HT1080 (cell line): ENCODE measurements at regions not wholly inside any gene's neighbourhood (a gene's known extent, or its start where the extent isn't known, plus 50 kb on each side); places are given as distances from the start of the nearest gene placed in this dataset.

Experiments
- DNase-seq: peaks from one replicate; pipeline ENCODE4 v3.0.0-alpha.2; 2015; ENCODE audit warnings: low read depth

DNA sequence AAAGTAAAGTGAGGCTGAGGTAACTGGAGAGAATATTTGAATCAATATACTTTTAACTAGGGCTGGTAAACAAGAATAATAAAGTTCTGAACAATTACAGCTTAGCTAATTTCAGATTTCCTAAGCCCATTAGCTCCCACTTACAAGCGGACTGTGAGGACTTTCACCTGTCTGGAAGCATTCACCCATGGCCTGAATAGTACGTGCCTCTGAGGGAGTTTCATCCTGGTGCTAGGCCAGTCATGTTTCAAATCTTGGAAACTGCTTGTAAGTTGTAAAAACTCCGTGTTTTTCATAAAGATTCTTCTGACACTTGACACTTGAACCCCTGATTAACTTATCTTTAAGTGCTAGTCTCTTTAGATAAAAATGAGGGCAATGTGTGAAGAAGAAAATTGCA is 975.2 kb upstream of the GHITM start:
- DNase-seq: no peak

DNA sequence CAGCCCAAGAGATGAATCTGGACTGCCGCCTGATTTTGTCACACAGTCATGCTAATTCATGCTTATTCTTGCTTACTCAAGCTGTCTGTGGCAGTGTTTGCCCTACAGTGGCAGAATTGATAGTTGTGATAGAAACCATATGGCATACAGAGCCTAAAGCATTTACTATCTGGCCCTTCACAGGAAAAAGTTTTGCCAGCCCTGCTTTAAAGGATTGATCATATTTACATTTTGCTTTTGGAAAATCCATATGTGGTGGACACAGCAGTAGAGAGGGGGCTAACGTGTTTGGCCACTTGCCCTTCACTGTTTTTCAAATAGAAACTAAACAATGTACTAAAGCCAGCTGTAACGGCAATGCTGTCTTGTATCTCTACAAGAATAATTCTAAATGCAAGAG is 974.0 kb upstream of the GHITM start:
- DNase-seq: no peak

DNA sequence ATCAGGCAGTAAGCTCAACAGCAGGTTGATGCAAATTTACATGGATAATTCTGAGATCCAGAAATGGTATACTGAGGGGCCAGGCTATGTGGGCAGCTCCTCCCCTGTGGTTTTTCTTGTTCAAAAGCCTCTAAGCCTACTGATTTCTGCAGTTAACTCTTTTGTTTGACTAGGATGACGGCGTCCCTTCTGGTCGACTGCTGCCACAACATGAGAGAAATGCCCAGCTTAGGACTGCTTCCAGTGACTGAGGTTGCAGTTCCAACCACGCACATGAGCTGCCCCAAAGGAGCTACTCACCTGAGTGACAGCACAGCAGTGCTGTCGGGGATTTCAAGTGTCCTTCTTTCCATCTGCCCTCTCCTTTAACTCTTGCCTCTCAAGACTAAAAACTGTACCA is 973.0 kb upstream of the GHITM start:
- DNase-seq: peak; percentile 35

DNA sequence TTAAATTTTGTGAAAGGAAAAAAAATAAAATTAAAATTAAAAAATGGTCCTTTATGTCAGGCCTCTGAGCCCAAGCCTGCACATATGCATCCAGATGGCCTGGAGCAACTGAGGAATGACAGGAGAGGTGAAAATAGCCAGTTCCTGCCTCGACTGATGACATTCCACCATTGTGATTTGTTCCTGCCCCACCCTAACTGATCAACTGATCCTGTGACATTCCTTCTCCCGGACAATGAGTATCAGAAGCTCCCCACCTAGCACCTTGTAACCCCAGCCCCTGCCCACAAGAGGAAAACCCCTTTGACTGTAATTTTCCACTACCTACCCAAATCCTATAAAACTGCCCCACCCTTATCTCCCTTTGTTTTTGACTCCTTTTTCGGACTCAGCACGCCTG is 972.2 kb upstream of the GHITM start:
- no peak for DNase-seq

DNA sequence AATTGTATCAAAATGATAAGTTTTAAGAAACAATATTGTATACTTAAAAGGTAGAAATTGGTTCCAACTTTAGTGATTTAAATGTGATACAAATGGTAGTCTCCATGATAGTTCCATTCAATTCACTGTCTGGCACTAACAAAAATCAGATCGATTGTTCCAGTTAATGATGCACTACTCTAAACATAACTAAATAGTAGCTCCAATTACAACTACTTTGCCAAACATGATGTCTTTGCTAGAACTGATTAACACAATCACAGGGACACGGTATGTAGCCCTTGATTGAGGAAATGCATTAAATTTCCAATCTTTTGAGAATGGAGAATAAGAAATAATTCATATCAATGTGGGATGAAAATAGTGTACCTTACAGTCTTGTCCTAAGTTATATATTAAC is 962.4 kb upstream of the GHITM start:
- no peak for DNase-seq

DNA sequence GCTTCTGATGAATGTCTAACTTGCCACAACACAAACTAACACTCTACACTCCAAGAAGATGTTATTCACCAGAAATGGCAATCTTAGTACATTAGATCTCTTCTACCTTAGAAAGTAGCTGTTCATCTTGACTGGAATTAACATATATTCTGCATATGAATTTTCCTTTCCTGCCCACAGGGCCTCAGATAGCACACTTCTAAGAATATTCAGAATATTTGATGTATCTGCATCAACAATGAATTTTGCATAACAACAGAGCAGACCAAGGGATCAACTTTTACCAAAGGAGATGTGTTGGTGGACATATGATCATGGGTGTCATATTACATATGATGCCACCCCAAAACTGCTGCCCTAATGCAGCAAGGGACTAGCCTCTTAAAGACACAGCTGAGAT is 960.8 kb upstream of the GHITM start:
- no peak for DNase-seq

DNA sequence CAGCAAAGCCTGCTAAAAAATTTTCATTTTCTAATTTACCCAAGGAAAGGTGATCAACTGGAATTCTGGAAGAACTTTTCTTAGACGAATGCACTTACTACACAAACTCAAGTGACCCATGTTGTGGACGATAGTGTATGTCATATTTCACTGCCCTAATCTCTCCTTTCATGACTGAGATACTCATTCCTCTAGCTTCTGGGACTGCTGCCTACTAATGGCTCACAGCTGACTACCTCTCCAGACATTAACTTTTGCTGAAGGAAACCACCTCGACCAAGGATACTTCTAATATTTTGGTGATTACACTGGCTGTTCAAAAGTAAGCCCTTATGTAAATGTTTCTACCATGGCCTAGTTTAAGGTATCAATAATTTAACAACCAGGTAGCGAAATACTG is 959.9 kb upstream of the GHITM start:
- no peak for DNase-seq

DNA sequence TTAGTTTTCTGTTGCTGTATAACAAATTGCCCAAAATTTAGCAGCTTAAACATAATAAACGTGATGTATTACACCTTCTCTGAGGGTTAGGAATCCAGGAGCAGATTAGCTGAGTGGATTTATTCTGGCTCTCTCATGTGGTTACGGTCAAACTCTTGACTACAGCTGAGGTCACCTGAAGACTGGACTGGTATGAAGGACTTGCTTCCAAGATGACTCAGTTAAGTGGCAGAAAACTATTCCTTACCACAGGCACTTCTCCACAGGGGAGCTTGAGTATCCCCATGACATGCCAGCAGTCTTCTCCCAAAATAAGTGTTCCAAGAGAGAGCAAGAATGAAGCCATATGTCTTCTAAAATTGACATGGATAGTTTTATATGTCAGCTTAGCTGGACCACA is 957.2 kb upstream of the GHITM start:
- DNase-seq: peak; percentile 52

DNA sequence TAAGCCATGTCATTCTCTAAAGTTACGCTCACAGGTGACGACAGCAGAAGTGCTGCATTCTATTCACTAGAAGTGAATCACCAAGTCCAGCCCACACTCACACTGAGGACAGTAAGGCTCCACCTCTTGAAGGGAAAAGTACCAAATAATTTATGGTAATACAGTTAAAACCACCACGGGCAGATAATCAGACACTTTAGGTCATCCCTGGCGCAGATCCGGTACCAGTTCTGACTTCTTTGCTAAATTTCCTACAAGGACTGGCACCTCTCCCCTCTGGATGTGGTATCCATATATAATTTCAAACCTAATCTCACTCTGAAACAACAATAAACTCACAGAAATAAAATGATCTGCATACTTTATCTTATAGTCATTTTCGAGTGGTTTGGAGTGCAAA is 954.7 kb upstream of the GHITM start:
- no peak for DNase-seq

DNA sequence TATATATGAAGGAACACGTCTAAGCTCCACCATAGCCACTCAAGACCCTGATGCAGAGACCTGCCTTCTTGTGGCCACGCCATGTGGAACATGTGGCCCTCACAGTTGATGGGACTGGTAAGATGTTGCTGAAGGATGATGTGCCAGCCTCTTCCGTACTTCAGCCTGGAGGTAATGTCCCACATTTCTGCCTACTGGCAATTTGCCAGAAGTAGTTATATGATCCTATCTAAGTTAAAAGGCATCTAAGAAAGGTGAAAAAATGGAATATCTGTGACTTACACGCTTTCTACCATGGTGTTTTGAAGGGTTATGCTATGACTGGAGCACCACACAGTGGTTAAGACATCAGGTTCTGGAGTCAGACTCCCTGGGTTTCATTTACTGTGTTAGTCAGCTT is 948.7 kb upstream of the GHITM start:
- DNase-seq: no peak

DNA sequence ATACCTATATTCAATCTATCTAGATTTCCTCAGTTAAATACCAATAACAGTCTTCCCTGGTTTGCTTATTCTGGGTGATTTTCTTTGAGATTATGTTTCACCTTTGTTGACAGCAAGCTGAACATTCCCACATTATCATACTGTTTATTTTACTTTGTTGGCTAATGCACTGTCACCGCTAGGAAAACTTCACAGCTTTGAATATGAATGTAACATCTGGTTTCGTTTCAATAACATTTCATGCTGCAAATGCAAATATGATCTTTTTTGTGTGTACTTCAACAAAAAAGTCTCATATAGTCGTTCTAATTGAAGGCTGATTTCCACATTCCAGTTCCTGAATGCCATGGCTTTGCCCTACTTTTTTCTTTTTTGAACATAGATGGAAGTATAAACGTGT is 946.3 kb upstream of the GHITM start:
- DNase-seq: no peak

DNA sequence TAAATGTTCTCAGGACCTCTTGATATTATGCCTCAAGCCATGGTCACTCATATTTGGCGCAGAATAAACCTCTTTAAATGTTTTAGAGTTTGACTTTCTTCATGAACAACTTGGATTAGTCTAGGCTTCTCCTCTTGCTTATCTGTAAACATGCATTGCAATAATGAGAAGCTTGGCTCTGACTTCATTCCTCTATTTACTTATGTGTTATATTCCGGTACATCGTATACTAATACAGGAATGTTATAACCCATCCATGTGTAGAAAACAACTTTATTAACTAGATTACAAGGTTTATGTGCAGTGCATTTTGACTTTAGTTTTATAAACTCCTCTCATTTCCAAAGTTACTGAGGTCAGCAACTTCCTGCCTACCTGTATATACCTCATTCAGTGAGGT is 944.3 kb upstream of the GHITM start:
- no peak for DNase-seq

DNA sequence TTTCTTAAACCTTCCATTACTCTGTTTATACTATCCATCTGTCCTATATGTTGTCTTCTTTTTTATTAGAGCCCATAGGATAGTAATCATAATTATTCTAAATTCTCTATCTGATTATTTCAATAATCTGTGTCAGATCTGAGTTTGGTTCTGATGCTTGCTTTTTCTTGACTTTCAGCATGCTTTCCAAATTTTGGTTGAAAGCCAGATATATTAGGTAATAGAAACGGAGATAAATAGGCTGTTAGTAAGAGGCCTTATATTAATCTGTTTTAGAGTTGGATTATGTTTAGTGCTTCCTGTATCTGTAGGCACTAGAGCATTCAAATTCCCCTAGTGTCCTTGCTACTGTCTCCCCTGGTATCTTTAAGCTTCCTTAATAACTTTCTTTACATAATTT is 939.9 kb upstream of the GHITM start:
- DNase-seq: no peak

DNA sequence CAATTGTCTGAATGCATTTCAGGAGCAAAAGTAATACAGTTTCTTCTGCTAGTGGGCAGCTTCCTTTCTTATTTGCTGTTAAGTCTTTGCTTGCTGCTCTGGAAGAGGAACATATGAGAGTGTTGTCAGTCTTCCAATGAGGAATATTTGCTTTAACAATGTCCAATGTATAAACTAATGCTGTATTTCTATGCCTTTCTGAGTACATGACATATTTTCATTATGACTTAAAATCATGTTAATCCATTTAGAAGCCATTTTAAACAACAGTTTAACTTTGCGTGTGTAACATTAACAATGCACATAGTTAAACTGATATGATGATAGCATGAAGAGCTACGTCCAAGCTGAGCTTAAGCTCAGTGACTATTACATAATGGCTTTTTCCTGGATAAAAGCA is 933.4 kb upstream of the GHITM start:
- no peak for DNase-seq

DNA sequence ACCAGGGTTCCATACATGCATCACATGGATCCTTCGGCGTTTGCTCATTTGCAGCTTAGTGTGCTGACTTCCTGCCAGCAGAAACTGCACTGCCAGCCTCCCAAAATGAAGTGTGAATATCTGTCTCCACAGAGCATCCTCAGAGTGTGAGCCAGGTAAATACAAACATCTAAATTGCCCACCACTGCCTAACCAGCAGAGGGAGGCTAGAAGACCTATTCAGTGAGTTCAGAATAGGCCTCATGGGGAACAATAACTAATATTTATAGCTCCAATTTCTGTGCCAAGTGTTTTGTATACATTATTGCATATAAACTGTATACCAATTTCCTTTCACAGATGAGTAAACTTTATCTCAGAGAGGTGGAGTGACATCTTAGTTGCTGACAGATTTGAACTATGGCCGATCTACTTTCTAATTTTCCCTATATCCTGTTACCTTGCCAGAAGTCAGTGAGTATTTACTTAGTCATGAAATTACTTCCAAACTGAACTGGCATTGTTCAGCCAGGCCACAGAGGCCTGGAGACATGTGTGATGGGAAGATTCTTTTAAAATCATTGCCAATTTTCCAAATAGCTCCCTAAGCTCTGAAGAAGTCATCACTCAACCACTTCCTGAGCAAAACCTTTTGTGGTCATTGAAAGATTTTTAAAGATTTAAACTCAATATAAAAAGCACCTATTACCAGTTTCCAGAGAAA is 926.5 kb upstream of the GHITM start:
- DNase-seq: peak; percentile 94

DNA sequence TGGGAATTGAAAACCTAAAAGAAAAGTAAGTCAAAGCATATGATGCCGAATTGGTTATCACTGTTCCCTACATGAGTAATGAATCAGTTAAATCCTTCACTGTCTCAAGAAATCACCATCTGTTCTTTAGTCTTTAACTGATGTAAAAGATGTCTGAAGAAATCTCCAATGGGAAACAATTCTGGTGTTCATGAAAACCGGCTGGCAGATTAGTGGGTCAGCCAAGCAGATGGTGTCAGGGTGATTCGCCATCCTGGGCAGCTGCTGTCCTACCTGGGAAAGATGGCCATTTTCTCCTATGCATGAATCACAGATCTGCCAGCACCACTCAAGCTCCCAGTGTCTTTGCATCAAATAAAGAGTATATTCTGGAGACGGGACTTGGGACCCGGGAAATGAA is 925.2 kb upstream of the GHITM start:
- DNase-seq: peak; percentile 39

DNA sequence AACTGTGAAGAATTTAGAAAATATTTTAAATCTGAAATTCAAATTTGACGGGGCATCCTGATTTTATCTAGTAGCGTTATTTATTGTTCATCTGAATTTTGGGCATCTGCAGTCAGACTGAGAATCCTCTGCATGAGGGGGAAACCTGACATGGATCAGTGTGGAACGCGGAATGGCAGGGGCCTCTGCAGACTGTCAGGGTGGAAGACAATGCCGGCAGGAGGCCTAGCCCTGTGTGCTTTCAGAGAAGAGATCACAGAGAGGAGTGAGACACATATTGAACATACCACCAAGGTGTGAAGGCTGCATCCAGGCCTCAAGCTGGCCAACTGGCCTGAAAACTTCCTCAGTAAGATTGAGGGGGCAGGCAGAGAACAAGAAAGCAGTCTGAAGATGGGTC is 921.1 kb upstream of the GHITM start:
- DNase-seq: no peak

DNA sequence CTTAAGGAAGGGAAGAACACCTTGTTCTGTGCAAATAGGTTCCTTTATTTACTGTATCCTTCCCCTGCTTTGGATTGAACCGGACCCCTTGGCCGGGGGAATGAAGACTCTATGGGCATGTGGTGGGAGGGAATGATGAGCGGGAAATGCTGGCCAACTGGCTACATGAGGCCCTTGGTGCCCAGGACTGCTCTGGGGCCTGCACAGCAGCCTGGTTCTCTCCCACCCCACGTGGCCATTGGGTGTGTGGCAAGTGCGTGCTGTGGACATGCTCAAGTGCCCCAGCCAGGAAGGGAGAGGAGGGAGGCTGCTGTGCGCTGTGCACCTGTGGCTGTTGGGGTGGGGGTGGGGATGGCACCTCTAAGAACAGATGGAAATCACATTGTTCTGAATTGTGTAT is 917.0 kb upstream of the GHITM start:
- no peak for DNase-seq

DNA sequence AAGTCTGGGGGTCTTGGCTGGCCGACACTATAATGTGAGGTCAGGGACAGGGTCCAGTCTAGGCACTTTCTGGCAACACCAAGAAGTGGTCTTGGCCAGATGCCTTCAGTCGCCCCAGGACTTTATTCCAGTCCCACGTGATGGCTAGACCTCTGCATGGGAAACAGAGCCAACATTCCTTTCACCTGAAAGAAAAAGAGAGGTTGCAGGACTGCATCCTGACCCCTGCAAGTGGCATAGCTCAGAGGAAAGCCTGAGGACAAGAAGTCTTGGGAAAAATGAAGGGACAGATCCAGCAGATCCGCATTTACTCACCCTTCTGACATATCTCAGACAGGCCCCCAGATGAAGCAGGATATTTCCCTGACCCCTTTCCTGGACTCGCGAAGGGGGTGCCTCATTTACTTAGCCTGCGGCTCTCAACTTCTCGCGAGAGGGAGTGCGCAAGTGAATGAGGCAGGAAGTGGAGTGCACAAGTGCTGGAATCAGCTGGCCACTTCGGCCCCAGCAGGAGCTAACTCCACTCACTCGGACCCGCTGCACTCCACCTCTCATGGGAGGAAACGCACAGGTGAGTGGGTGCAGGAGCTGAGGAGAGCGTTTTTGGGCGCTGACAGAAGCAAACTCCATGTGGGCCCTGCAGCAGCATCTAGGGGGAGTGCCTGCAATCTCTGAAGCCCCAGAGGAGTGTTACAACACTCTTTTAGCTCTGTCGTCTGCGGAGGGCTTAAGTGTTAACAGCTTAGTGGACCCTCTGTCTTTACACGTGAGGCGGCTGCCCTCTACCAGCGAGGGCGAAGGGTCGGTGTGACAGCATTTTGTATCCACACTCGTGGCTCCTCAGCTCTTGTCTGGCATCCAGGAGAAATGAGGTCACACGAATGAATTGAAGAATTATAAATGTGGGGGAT is 916.2 kb upstream of the GHITM start:
- no peak for DNase-seq

DNA sequence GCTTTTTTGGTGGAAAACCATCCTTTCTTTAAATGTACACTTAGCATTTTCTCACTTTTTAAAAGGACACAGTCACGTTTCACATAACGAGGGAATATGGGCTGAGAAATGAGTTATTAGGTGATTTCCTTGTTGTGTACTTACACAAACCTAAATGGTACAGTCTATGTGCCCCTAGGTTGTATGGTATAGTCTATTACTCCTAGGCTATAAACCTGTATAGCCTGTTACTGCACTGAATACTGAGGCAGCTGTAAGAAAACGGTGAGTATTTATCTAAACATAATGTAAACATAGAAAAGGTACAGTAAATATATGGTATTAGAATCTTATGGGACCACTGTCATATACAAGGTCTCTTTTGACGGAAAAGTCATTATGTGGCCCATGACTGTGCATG is 913.5 kb upstream of the GHITM start:
- DNase-seq: no peak

DNA sequence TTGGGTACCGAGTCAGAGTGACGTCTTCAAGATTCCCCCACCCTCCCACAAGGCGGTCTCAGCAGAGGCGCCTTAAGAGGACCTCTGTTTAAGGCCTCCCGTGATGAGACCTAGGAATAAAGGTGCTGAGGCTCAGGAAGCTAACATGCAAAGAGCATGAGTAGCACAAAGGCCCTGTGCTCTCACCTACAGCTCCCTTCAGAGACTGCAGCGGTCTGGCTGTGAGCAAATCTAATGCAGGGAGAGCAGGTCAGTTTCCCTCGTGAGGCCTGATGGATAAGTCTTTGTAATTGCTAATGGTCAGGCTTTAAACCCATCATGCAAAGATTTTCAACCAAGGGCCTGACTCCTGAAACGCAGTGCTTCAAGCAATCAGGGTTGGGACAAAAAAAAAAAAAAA is 909.3 kb upstream of the GHITM start:
- DNase-seq: no peak

DNA sequence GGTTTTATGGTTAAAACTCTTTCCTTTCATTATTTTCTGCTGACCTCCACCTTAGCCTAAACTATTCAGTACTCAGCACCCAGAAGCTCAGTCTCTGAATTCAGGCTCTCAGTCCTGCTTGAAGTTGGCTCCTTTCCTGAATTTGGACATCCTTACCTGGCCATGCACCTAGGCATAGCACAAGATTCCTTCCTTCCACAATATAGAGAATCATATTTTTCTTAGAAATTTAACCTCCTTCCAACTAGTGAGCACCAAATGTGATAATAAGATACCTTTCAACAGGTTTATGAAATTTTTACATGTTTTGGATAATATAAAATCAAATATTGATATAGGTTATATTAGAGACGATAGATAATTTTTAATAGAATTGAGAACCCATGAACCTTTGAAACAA is 905.6 kb upstream of the GHITM start:
- DNase-seq: no peak

DNA sequence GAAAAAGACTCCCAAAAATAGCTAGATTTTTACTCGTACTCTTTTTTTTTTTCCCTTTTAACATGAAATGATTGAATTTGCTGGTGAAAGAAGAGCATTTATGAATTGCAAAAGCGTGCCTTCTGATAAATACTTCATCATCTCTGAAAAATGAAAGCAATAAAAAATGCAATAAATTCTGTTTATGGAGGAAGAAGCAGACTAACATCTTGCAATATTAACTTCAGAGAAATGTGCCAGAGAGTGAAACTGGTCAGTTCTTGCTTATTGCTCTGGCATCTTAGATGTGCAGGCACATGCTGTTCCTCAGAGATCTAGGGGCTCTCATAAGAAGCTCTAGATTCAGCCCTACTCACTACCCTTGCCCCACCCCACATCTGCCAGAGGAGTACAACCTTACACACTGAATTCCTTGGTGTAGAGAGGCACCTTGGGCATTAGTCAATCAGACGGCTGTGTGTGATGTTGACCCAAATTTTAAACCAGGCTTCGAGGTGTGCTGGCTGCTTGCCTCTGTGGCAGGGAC is 891.1 kb upstream of the GHITM start:
- DNase-seq: no peak
